Stomach (tissue), 8 donors: ENCODE measurements at regions not wholly inside any gene's neighbourhood (a gene's known extent, or its start where the extent isn't known, plus 50 kb on each side); places are given as distances from the start of the nearest gene placed in this dataset.

Experiments used
- DNase-seq, 2 donors: peaks; one replicate each; pipeline versions ENCODE4 v3.0.0 to v3.0.0-alpha.2; 2013 to 2019
- H3K27ac ChIP-seq, 5 donors: fragments of 200-600 bp in 4 of 5; sonication (generic) in 4 of 5; one replicate each; pipeline ENCODE4 v1.5.1; 2013 to 2019; ENCODE audit warnings: mild to moderate bottlenecking in 1 of 5, moderate library complexity in 1 of 5
- H3K27me3 ChIP-seq, 3 donors: fragments of 200-600 bp; sonication (generic); one replicate each; pipeline ENCODE4 v1.5.1; 2017 to 2019; ENCODE audit warnings: mixed run types in 1 of 3
- H3K36me3 ChIP-seq, 4 donors: fragments of 200-600 bp; sonication (generic); 1 replicate in 3 of 4; 2 replicates in 1 of 4; pipeline ENCODE4 v1.5.1; 2016 to 2019
- H3K4me1 ChIP-seq, 4 donors: fragments of 200-600 bp; sonication (generic); one replicate each; pipeline ENCODE4 v1.5.1; 2016 to 2019
- H3K4me3 ChIP-seq, 4 donors: fragments of 200-600 bp; sonication (generic) in 3 of 4; one replicate each; pipeline ENCODE4 v1.5.1; 2016 to 2019; ENCODE audit warnings: mild to moderate bottlenecking in 1 of 4
- H3K9me3 ChIP-seq, 4 donors: fragments of 200-600 bp; sonication (generic); one replicate each; pipeline ENCODE4 v1.5.1; 2016 to 2019
- EP300 ChIP-seq: sonication (generic); formaldehyde crosslinking; IDR thresholded peaks from one replicate; pipeline ENCODE4 v1.6.1; 2017; ENCODE audit warnings: antibody characterized with exemption
- POLR2A ChIP-seq, 4 donors: fragments of 450-650 bp; IDR thresholded peaks; one replicate each; pipeline ENCODE4 v1.6.1; 2016; ENCODE audit warnings: antibody characterized with exemption in 4 of 4, control low read depth in 2 of 4, mild to moderate bottlenecking in 1 of 4, moderate library complexity in 1 of 4
- POLR2AphosphoS5 ChIP-seq, 3 donors: sonication (generic); formaldehyde crosslinking; IDR thresholded peaks; one replicate each; pipeline ENCODE4 v1.6.1; 2016; ENCODE audit warnings: antibody characterized with exemption in 3 of 3
- WGBS, 5 donors: extraction: QIAGEN DNeasy Blood & Tissue Kit in 3 of 5; methylation state at CpG; one replicate each; pipeline versions ENCODE4 v1.1.5 to v1.1.7; 2013 to 2018; 5-methylcytosine and 5-hydroxymethylcytosine counted together
- intact Hi-C: fragments of 100-400 bp; cut with DNase I; formaldehyde crosslinking; loops from one replicate; pipeline ENCODE4 v1.15.1; 2023; ENCODE audit warnings: low total_unique reads
- TF ChIP-seq, protein P1 (sequence below), 7 experiments: fragments of 450-650 bp in 4 of 7; fragments of 200-600 bp in 3 of 7; sonication (generic) in 3 of 7; IDR thresholded peaks; one replicate each; pipeline ENCODE4 v1.5.1; 2016 to 2019; ENCODE audit warnings: antibody characterized with exemption in 7 of 7, control low read depth in 2 of 7, mild to moderate bottlenecking in 1 of 7
- donor health status: healthy with polysubstance abuse.
- donor health status: Bipolar disorder and iron deficiency.
- donor health status: healthy.

DNA sequence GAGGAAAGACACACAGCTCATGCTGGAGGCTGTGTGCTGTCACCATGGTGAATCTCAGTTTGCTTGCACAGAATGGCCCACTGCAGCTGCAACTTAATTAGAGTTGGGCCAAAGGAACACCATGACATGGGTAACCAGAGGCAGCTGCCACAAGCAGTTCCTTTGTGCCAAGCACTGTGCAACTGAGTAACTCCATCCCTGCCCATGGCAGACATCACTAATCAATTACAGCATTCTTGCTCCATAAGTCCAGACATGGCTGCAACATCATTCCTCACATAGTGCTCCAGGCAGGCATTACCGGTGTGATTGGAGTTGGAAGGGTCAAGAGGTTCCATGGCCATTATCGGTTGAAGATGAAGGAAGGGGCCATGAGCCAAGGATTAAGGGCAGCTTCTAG, 207.0 kb downstream of the RBM19 start:
- no peak overlapping the region for H3K4me3 ChIP-seq
- no peak overlapping the region for H3K27ac ChIP-seq
- DNase-seq, result no peak
- peaks cover 0 to 68% (median 11%) of the 10 kb centered on the region in 3 donors for H3K27me3 ChIP-seq
- 86 to 92% (median 88%) methylated on average over 2 of the region's 2 CpGs for WGBS, 5 donors
- TF ChIP-seq POLR2A (IDR thresholded peaks at IDR 0.05), result no peak
- TF ChIP-seq, protein P1, sequence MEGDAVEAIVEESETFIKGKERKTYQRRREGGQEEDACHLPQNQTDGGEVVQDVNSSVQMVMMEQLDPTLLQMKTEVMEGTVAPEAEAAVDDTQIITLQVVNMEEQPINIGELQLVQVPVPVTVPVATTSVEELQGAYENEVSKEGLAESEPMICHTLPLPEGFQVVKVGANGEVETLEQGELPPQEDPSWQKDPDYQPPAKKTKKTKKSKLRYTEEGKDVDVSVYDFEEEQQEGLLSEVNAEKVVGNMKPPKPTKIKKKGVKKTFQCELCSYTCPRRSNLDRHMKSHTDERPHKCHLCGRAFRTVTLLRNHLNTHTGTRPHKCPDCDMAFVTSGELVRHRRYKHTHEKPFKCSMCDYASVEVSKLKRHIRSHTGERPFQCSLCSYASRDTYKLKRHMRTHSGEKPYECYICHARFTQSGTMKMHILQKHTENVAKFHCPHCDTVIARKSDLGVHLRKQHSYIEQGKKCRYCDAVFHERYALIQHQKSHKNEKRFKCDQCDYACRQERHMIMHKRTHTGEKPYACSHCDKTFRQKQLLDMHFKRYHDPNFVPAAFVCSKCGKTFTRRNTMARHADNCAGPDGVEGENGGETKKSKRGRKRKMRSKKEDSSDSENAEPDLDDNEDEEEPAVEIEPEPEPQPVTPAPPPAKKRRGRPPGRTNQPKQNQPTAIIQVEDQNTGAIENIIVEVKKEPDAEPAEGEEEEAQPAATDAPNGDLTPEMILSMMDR (IDR thresholded peaks at IDR 0.05), result no peak
- TF ChIP-seq EP300, result no peak
- no peak for TF ChIP-seq POLR2AphosphoS5 (IDR thresholded peaks at IDR 0.05)
- no peaks in the 10 kb centered on the region for H3K36me3 ChIP-seq
- H3K4me1 ChIP-seq, result no peaks in the 10 kb centered on the region
- no peaks in the 10 kb centered on the region for H3K9me3 ChIP-seq
- intact Hi-C loops, result no loop called here

DNA sequence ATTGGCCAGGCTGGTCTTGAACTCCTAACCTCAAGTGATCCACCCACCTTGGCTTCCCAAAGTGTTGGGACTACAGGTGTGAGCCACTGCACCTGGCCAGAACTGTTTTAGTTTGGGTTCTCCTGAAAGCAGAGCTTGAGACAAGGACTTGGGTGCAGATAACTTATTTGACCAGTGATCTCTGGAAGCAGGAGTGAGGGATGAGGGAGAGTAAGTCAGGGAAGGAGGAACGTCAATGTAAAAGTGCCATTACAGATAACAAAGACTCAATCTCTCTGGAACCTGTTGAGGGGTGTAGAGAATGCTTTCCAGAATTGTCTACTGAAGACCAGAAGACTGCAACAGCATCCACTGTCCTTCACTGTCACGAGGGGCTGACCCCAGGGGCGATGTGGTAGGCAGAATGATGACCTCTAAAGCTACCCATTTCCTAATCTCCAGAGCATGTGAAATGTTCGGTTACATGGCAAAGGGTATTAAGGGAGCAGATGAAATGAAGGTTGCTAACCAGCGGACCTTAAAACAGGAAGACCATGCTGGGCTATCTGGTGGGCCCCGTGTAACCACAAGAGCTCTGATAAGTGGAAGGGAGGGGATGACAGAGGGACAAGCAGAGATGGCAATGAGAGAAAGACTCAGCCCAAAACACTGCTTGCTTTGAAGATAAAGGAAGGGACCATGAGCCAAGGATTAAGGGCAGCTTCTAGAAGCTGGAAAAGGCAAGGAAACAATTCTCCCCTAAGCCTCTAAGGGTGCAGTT, 207.8 kb downstream of the RBM19 start:
- H3K4me3 ChIP-seq, result no peak overlapping the region
- H3K27ac ChIP-seq, result no peak overlapping the region
- intact Hi-C loops, result no loop called here
- 52 to 63% (median 55%) methylated on average over 6 of the region's 6 CpGs for WGBS, 5 donors
- no peak for DNase-seq
- no peaks in the 10 kb centered on the region for H3K36me3 ChIP-seq
- no peaks in the 10 kb centered on the region for H3K4me1 ChIP-seq
- peaks cover 0 to 68% (median 11%) of the 10 kb centered on the region in 3 donors for H3K27me3 ChIP-seq
- no peaks in the 10 kb centered on the region for H3K9me3 ChIP-seq
- TF ChIP-seq, protein P1 (IDR thresholded peaks at IDR 0.05), result no peak
- TF ChIP-seq POLR2A (IDR thresholded peaks at IDR 0.05) (no peak), EP300 (no peak), POLR2AphosphoS5 (IDR thresholded peaks at IDR 0.05) (no peak)

DNA sequence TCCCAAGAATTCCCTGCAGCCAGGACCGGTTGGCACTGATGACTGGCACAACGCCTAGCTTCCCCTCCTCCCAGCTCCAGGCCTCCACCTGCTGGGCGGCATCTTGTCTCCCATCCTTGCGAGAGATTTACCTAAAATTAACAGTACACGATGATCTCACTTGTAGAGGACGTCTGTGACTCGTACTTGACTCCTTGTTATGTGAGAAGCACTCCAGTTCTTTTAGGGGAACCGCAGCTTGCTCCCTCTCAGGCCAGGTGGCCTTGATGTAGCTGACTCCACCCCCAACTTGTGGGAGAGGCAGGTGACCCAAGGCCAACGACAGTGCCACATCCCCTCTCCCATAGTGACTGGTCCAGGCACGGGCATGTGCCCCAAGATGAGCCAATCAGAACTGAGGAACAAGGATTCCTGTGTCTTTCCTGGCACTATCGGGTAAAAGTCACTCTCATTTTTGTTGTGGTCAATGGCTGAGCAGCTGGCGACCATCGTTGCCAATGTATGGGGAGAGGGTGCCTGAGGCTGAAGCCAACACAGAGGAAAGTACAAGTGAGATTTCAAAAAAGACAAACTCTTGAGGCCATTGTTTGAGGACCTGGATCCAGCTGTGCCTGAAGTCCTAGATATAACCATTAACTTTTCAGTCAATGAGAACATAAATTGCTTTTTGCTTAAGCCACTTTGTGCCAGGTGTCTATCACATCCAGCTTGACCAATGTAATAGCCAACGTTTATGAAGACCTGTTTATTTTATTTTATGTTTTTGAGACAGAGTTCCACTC, 208.7 kb downstream of the RBM19 start:
- intact Hi-C loops, result no loop called here
- WGBS, 5 donors, result 52 to 59% (median 54%) methylated on average over 14 of the region's 14 CpGs
- Histone ChIP-seq H3K36me3 (no peaks in the 10 kb centered on the region), H3K27ac (no peak overlapping the region), H3K27me3 (peaks cover 0 to 61% (median 6%) of the 10 kb centered on the region in 3 donors), H3K4me3 (no peak overlapping the region), H3K9me3 (peaks cover 0 to 6% (median 0%) of the 10 kb centered on the region in 4 donors), H3K4me1 (no peaks in the 10 kb centered on the region)
- no peak for DNase-seq
- TF ChIP-seq EP300, result no peak
- TF ChIP-seq POLR2A (IDR thresholded peaks at IDR 0.05), result no peak
- TF ChIP-seq POLR2AphosphoS5 (IDR thresholded peaks at IDR 0.05), result no peak
- TF ChIP-seq, protein P1 (IDR thresholded peaks at IDR 0.05), result no peak

DNA sequence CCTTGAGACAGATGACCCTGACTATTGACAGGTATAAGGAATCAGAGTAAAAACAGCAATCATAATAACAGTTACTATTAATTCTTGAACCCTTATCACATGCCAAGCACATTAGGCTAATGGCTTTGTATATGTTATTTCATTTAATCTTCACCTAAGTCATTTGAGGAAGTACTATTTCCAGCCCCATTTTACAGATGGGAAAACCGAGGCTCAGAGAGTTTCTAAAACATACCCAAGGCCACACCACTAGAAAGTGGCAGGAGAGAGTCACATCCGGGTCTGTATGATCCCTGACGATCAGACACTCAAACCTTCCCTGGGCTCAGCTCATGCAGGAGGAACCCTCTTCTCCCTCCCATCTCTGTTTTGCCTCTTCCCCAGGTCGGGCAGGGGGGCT, 209.5 kb downstream of the RBM19 start:
- DNase-seq, result no peak
- H3K4me1 ChIP-seq, result no peaks in the 10 kb centered on the region
- 50 to 65% (median 56%) methylated on average over 4 of the region's 4 CpGs for WGBS, 5 donors
- peaks cover 0 to 56% (median under 1%) of the 10 kb centered on the region in 3 donors for H3K27me3 ChIP-seq
- H3K9me3 ChIP-seq, result peaks cover 0 to 7% (median 2%) of the 10 kb centered on the region in 4 donors
- intact Hi-C loops, result no loop called here
- H3K36me3 ChIP-seq, result no peaks in the 10 kb centered on the region
- H3K27ac ChIP-seq, result no peak overlapping the region
- H3K4me3 ChIP-seq, result no peak overlapping the region
- TF ChIP-seq, protein P1 (IDR thresholded peaks at IDR 0.05), result no peak
- TF ChIP-seq POLR2AphosphoS5 (IDR thresholded peaks at IDR 0.05) (no peak), POLR2A (IDR thresholded peaks at IDR 0.05) (no peak), EP300 (no peak)
